Fibroblast of villous mesenchyme (primary cell): ENCODE measurements at regions not wholly inside any gene's neighbourhood (a gene's known extent, or its start where the extent isn't known, plus 50 kb on each side); places are given as distances from the start of the nearest gene placed in this dataset.

ENCODE experiments used
- DNase-seq: peaks from one replicate; pipeline ENCODE4 v3.0.0-alpha.2; 2010; ENCODE audit warnings: low read depth
- H3K4me3 ChIP-seq: 2 replicates; pipeline ENCODE4 v1.5.1; 2011; ENCODE audit warnings: low read depth, mild to moderate bottlenecking, low read length
- TF ChIP-seq, protein P1 (sequence below): IDR thresholded peaks from 2 replicates; pipeline ENCODE4 v1.5.1; 2012; ENCODE audit warnings: low read depth, mild to moderate bottlenecking, low read length; ENCODE audit not compliant: insufficient read depth

DNA sequence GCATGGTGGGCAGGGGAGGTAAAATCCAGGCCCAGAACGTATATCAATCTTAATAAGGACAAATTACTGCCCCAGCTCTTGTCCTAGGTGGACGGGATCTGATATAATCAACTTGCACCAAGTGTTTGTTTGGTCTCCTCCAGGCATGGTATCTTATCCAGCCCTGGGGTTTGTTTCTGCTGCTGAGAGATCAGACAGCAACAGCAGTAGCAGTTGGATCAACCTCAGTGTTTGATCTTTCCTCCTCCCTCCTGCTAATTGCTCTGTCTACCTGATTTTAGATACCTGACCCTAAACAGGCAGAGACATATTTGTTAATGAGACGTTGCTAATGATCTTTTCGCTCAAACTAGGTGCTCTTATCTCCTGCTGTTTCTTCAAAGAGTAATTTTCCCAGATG is 100.4 kb upstream of the BACH2 start:
- TF ChIP-seq, protein P1, sequence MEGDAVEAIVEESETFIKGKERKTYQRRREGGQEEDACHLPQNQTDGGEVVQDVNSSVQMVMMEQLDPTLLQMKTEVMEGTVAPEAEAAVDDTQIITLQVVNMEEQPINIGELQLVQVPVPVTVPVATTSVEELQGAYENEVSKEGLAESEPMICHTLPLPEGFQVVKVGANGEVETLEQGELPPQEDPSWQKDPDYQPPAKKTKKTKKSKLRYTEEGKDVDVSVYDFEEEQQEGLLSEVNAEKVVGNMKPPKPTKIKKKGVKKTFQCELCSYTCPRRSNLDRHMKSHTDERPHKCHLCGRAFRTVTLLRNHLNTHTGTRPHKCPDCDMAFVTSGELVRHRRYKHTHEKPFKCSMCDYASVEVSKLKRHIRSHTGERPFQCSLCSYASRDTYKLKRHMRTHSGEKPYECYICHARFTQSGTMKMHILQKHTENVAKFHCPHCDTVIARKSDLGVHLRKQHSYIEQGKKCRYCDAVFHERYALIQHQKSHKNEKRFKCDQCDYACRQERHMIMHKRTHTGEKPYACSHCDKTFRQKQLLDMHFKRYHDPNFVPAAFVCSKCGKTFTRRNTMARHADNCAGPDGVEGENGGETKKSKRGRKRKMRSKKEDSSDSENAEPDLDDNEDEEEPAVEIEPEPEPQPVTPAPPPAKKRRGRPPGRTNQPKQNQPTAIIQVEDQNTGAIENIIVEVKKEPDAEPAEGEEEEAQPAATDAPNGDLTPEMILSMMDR: no peak
- H3K4me3 ChIP-seq: no peak overlapping the region

DNA sequence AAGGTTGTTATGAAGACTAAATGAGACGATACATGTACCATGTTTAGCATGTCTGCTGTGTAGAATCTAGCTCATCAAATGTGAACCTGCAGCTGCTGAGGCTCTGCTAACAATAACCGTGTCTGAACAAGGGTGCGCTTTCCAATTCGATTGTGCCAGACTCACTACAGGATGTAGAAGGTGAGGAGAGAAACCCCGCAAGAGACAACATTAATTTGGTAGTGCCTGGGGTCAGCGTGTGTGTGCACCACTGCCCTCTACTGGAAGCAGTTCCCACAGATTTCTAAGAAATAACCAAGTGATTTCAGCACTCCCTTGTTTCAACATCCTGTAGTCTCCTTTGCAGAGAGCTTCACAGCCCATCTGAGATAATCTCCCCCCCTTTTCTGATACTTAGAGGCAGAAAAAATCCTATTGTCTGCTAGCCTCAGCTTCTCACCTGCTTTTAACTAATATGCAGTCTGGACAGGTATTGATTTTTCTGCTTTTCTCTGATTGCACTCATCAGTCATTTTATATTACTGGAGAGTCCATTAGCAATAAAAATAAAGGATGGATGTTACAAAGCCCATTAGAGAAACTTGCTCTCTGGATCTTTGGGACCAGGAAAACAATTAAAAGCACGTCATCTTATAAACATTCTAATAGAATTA is 96.7 kb upstream of the BACH2 start:
- DNase-seq: peak; percentile 65
- TF ChIP-seq, protein P1: peak; percentile 78
- no peak overlapping the region for H3K4me3 ChIP-seq

More for the DNA sequence above, 100.4 kb upstream of the BACH2 start:
- no peak for DNase-seq

DNA sequence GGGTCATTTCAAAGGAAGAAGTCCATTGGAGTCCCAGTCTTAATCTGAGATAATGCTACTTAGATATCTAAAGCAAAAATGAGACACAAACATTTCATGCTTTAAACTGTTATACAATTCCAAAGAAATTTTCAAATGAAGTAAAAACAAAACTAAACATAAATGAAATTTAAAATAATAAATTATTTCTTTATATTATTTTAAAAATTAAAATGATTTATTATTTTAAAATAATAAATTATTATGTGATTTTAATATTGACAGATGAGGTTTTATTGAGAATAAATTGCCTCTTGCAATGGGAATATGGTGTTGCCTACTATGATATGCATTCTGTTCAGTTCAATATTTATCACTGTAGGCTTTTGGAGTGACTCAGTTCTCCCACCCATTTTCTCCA is 93.7 kb upstream of the BACH2 start:
- TF ChIP-seq, protein P1: no peak
- no peak overlapping the region for H3K4me3 ChIP-seq
- DNase-seq: no peak

DNA sequence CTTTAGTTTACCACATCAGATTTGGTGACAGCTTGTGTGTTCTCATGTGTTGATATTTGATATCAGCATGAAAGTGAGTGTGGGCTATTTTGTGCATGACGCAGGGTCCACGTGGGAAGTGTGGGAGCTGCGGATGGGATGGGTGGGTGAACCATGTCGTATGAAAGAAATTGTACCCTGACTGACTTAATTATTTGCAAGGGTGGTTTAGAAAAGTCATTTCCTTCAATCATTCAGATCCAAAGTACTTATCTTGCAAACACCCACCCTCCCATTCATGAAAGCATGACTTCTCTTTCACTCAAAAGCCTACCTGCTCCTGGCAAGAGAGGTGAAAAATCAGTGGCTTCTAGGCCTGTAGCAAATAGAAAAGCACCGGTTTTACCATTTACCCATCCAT is 91.8 kb upstream of the BACH2 start:
- TF ChIP-seq, protein P1: no peak
- DNase-seq: no peak
- H3K4me3 ChIP-seq: no peak overlapping the region

DNA sequence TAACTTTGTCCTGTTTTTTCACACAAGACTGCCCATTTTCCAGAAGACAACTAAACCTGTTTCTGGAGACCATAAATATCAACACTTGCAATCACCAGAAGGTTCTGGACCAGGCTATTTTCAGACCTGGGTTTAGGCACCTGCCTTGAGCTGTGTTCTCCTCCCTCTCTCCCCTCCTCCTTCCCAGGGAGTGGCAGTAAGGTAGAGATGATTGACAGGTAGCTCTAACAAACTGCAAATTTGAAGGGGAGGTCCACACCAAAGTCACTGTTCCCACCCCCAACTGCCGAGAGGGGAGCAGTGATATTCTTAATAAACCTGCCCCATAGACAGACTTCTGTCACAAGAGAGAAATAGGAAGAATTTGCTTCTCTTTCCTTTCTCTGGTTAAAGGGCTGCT is 91.2 kb upstream of the BACH2 start:
- TF ChIP-seq, protein P1: no peak
- no peak overlapping the region for H3K4me3 ChIP-seq
- no peak for DNase-seq

DNA sequence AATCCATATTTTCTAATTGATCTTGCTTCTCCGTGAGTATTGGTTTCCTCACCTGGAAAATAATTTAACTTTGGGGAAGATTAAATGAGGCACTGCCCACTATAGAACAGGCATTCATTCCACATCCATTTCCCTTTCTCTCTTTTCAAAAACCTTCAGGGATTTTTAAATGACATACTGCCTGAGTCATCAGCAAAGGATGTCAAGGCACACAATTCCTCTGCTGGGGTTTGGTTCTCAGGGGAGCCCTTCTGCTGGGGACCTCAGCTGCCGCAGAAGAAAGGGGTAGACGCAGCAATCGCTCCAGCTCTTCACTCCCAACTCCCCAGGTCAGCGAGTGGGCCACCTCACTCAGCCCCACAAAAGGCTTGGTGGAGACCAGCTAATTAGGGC is 90.7 kb upstream of the BACH2 start:
- no peak overlapping the region for H3K4me3 ChIP-seq
- no peak for DNase-seq
- TF ChIP-seq, protein P1: no peak
